Lung (tissue), 11 donors: ENCODE measurements at regions not wholly inside any gene's neighbourhood (a gene's known extent, or its start where the extent isn't known, plus 50 kb on each side); places are given as distances from the start of the nearest gene placed in this dataset.

Source experiments
- ATAC-seq: fragments of 200-7000 bp; cut with Tn5 transposase; one replicate; pipeline ENCODE4 v1.9.1; 2020; ENCODE audit warnings: moderate number of reproducible peaks; ENCODE audit not compliant: insufficient read depth, low FRiP score
- DNase-seq, 3 donors: peaks; one replicate each; pipeline ENCODE4 v3.0.0-alpha.2; 2013 to 2017
- H3K27ac ChIP-seq, 2 donors: one replicate each; pipeline ENCODE4 v1.5.1; 2013; ENCODE audit warnings: mild to moderate bottlenecking in 2 of 2, moderate library complexity in 2 of 2, control low read depth in 1 of 2, inconsistent platforms in 1 of 2, low read depth in 1 of 2, low read length in 1 of 2
- H3K27me3 ChIP-seq, 3 donors: one replicate each; pipeline ENCODE4 v1.5.1; 2013; ENCODE audit warnings: low read length in 2 of 3; ENCODE audit not compliant: control insufficient read depth in 3 of 3, insufficient read depth in 3 of 3
- H3K36me3 ChIP-seq, 4 donors: one replicate each; pipeline ENCODE4 v1.5.1; 2013; ENCODE audit warnings: low read length in 4 of 4, mild to moderate bottlenecking in 1 of 4, moderate library complexity in 1 of 4; ENCODE audit not compliant: control insufficient read depth in 4 of 4, insufficient read depth in 4 of 4
- H3K4me1 ChIP-seq, 5 donors: one replicate each; pipeline ENCODE4 v1.5.1; 2013; ENCODE audit warnings: low read length in 5 of 5, mild to moderate bottlenecking in 2 of 5, moderate library complexity in 1 of 5; ENCODE audit not compliant: control insufficient read depth in 5 of 5, insufficient read depth in 5 of 5
- H3K4me3 ChIP-seq: one replicate; pipeline ENCODE4 v1.5.1; 2013; ENCODE audit warnings: mild to moderate bottlenecking, control low read depth, moderate library complexity
- H3K9ac ChIP-seq, 2 donors: one replicate each; pipeline ENCODE4 v1.5.1; 2013; ENCODE audit warnings: low read length in 2 of 2, control low read depth in 1 of 2; ENCODE audit not compliant: insufficient read depth in 1 of 2
- H3K9me3 ChIP-seq, 4 donors: one replicate each; pipeline ENCODE4 v1.5.1; 2013; ENCODE audit warnings: low read length in 3 of 4, mild to moderate bottlenecking in 1 of 4, moderate library complexity in 1 of 4; ENCODE audit not compliant: control insufficient read depth in 4 of 4, insufficient read depth in 3 of 4
- WGBS, 2 donors: extraction: QIAGEN DNeasy Blood & Tissue Kit; methylation state at CpG; one replicate each; pipeline ENCODE4 v1.1.7; 2013; 5-methylcytosine and 5-hydroxymethylcytosine counted together
- TF ChIP-seq, protein P1 (sequence below): IDR thresholded peaks from 2 replicates; pipeline ENCODE4 v1.5.1; 2012; ENCODE audit warnings: mild to moderate bottlenecking; ENCODE audit errors: control extremely low read depth, extremely low read depth
- donor health status: control.
- donor health status: control.
- donor health status: Bipolar disorder and iron deficiency.
- donor health status: healthy.
- donor health status: DM: yes; HTN: yes; CAD: no.

DNA sequence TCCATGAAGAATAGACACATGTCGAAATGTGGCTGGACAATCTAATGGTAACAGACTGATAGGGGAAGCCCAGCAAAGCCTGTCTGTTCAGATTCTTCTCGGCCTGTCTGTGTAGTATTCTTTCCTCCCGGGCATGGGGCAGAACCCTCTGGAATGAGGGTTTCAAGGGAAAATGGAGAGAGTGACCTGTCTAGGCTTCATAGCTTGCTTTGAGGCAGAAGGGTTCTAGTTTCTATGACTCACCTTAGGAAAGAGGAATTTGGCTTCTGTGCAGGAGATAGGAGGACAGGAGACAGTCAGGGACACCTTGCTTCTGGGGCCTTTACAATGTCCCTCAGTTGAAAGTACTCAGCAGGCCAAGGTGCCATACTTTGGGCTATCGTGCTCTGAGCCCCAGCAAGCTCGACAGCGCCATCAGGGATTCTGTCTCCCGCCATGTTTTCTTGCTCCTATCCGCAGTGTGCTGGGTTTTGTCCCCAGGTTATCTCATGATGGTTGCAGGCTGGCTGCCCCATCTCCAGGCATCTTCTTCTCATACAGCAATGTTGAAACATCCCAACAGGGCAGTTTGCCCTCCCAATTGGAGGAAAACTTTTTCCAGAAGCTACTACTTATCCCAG is 74.7 kb upstream of the TLK1 start:
- no peaks in the 10 kb centered on the region for H3K4me1 ChIP-seq
- H3K4me3 ChIP-seq, result no peak overlapping the region
- no peak overlapping the region for H3K27ac ChIP-seq
- TF ChIP-seq, protein P1, sequence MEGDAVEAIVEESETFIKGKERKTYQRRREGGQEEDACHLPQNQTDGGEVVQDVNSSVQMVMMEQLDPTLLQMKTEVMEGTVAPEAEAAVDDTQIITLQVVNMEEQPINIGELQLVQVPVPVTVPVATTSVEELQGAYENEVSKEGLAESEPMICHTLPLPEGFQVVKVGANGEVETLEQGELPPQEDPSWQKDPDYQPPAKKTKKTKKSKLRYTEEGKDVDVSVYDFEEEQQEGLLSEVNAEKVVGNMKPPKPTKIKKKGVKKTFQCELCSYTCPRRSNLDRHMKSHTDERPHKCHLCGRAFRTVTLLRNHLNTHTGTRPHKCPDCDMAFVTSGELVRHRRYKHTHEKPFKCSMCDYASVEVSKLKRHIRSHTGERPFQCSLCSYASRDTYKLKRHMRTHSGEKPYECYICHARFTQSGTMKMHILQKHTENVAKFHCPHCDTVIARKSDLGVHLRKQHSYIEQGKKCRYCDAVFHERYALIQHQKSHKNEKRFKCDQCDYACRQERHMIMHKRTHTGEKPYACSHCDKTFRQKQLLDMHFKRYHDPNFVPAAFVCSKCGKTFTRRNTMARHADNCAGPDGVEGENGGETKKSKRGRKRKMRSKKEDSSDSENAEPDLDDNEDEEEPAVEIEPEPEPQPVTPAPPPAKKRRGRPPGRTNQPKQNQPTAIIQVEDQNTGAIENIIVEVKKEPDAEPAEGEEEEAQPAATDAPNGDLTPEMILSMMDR, result no peak
- ATAC-seq (no peak), DNase-seq (no peak)
- WGBS, 2 donors, result 92 to 98% methylated on average over 8 of the region's 8 CpGs
- no peaks in the 10 kb centered on the region for H3K27me3 ChIP-seq
- no peak overlapping the region for H3K9ac ChIP-seq
- peaks cover 0 to 5% (median 0%) of the 10 kb centered on the region in 4 donors for H3K9me3 ChIP-seq
- H3K36me3 ChIP-seq, result no peaks in the 10 kb centered on the region

DNA sequence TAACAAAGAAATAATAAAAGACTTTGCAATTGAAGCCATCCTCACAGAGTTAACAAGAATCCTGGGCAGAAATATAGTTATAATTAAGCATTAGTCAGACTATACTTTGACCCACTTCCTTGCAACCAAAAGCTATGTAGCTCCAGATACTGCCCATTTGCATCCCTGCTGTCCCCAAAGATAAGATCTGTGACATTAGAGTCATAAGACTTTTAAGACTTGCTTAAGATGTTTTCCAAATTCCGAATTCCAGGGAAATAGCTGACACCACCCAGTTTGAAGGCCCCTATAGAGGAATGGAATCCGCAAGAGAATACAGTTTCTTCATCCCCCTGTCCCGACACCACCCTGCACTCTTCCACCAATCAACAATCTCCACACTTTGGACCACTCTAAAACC is 69.5 kb upstream of the TLK1 start:
- DNase-seq, result no peak
- Histone ChIP-seq H3K36me3 (no peaks in the 10 kb centered on the region), H3K4me1 (no peaks in the 10 kb centered on the region), H3K9ac (no peak overlapping the region), H3K4me3 (no peak overlapping the region), H3K27me3 (no peaks in the 10 kb centered on the region), H3K27ac (no peak overlapping the region), H3K9me3 (no peaks in the 10 kb centered on the region)
- TF ChIP-seq, protein P1, result no peak
- ATAC-seq, result no peak
- WGBS, 2 donors, result 90 to 96% methylated on average over 3 of the region's 3 CpGs

DNA sequence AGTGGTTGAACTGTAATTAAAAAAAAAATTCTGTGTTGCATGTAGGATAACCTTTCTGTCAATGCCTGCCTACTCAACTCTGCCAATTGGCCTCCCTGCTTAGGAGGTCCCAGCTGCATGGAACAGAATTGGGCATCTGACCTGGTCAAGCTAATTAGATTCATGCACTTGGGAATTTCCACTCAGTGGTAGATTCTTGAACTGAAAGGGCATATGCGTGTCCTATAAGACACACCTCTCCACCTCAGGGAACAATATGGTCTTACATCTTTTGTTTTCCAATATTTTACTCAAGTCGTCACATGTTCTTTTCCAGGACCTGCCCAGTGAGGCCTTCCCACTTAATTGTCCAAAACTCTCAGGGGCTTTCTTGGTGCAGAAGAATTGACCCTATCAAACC is 68.1 kb upstream of the TLK1 start:
- no peaks in the 10 kb centered on the region for H3K9me3 ChIP-seq
- no peak overlapping the region for H3K27ac ChIP-seq
- no peak for ATAC-seq
- H3K27me3 ChIP-seq, result no peaks in the 10 kb centered on the region
- WGBS, 2 donors, result 93% methylated on average over 2 of the region's 2 CpGs
- no peak overlapping the region for H3K4me3 ChIP-seq
- no peaks in the 10 kb centered on the region for H3K4me1 ChIP-seq
- TF ChIP-seq, protein P1, result no peak
- no peaks in the 10 kb centered on the region for H3K36me3 ChIP-seq
- DNase-seq, result no peak
- H3K9ac ChIP-seq, result no peak overlapping the region
